Thyroid gland (tissue), 4 donors: ENCODE measurements at regions not wholly inside any gene's neighbourhood (a gene's known extent, or its start where the extent isn't known, plus 50 kb on each side); places are given as distances from the start of the nearest gene placed in this dataset. TPM values are rescaled to one million over a fixed set of nuclear protein-coding genes. Genes with fewer than 3 reads are reported as not detected.
"Not testable (repeated sequence)": the region's sequence is repeated elsewhere in the genome, so short reads cannot be mapped to it uniquely, and the experiment has no call there.

ENCODE experiments used
- DNase-seq, 2 donors: peaks; one replicate each; pipeline ENCODE4 v3.0.0-alpha.2; 2019
- H3K27ac ChIP-seq, 3 donors: fragments of 200-600 bp; sonication (generic); 1 replicate in 2 of 3; 2 replicates in 1 of 3; pipeline ENCODE4 v1.5.1; 2016 to 2019; ENCODE audit warnings: mild to moderate bottlenecking in 1 of 3, moderate library complexity in 1 of 3
- H3K27me3 ChIP-seq: fragments of 200-600 bp; sonication (generic); one replicate; pipeline ENCODE4 v1.5.1; 2019
- H3K36me3 ChIP-seq, 2 donors: fragments of 200-600 bp; sonication (generic); one replicate each; pipeline ENCODE4 v1.5.1; 2016 to 2019
- H3K4me1 ChIP-seq, 2 donors: fragments of 200-600 bp; sonication (generic); one replicate each; pipeline ENCODE4 v1.5.1; 2017 to 2019
- H3K4me3 ChIP-seq, 3 donors: fragments of 200-600 bp; sonication (generic); replicated peaks in 1 of 3; 1 replicate in 2 of 3; 2 replicates in 1 of 3; pipeline ENCODE4 v1.5.1; 2016; ENCODE audit warnings: mild to moderate bottlenecking in 1 of 3
- H3K9me3 ChIP-seq: fragments of 200-600 bp; sonication (generic); one replicate; pipeline ENCODE4 v1.5.1; 2017
- CTCF ChIP-seq, 6 experiments: fragments of 200-600 bp in 3 of 6; fragments of 450-650 bp in 3 of 6; sonication (generic) in 3 of 6; IDR thresholded peaks; one replicate each; pipeline ENCODE4 v1.5.1; 2016 to 2019; ENCODE audit warnings: antibody characterized with exemption in 6 of 6, mild to moderate bottlenecking in 2 of 6, inconsistent platforms in 1 of 6, moderate library complexity in 1 of 6
- POLR2A ChIP-seq, 2 donors: fragments of 450-650 bp; IDR thresholded peaks; one replicate each; pipeline ENCODE4 v1.6.1; 2017; ENCODE audit warnings: antibody characterized with exemption in 2 of 2, mild to moderate bottlenecking in 2 of 2, moderate library complexity in 1 of 2
- WGBS, 2 donors: methylation state at CpG; one replicate each; pipeline ENCODE4 v1.1.5; 2017; 5-methylcytosine and 5-hydroxymethylcytosine counted together
- intact Hi-C: fragments of 100-400 bp; cut with DNase I; formaldehyde crosslinking; loops from one replicate; pipeline ENCODE4 v1.15.1; 2023
- microRNA-seq: library from miRNA; unstranded; fragments of <30 nt; microRNA quantifications from one replicate; pipeline ENCODE4, GENCODE V29; 2016
- small RNA-seq: library from RNA; depleted of rRNA; stranded (forward); fragments of <200 nt; gene quantifications from one replicate; pipeline ENCODE3, GENCODE V24; 2016

- DNase-seq: peak in 1 of 2 donors; percentile 30
- intact Hi-C loops: not testable (repeated sequence)
Observed at GRCh38 chr3:75604286-75604934, 59.7 kb upstream of the FRG2C start.

GRCh38 chr3:75607996-75608395 lies 56.1 kb upstream of the FRG2C start:
- DNase-seq, H3K9me3 ChIP-seq, intact Hi-C loops, H3K4me3 ChIP-seq, H3K36me3 ChIP-seq, H3K27ac ChIP-seq, H3K4me1 ChIP-seq, H3K27me3 ChIP-seq: not testable (repeated sequence)
- WGBS, 2 donors: 62 to 73% methylated on average over 9 of the region's 9 CpGs

More at GRCh38 chr3:75604286-75604934, 59.7 kb upstream of the FRG2C start:
- 67 to 72% methylated on average over 13 to 14 of the region's 14 CpGs for WGBS, 2 donors
- not testable (repeated sequence) for H3K4me3 ChIP-seq, H3K36me3 ChIP-seq, H3K27ac ChIP-seq, H3K4me1 ChIP-seq, H3K9me3 ChIP-seq, H3K27me3 ChIP-seq
- TF ChIP-seq CTCF (IDR thresholded peaks at IDR 0.05): peak in 2 of 6 experiments; percentile 3 to 31

- intact Hi-C loops, H3K4me1 ChIP-seq, H3K27me3 ChIP-seq, H3K4me3 ChIP-seq, H3K9me3 ChIP-seq, H3K36me3 ChIP-seq, H3K27ac ChIP-seq, DNase-seq: not testable (repeated sequence)
- WGBS, 2 donors: 38 to 41% methylated on average over 4 to 6 of the region's 26 CpGs
Observed at GRCh38 chr3:75609598-75609997, 54.5 kb upstream of the FRG2C start.

GRCh38 chr3:75610773-75611172 lies 53.4 kb upstream of the FRG2C start:
- Histone ChIP-seq H3K9me3 (no peaks in the 10 kb centered on the region), H3K4me3 (no peak overlapping the region), H3K27me3 (no peaks in the 10 kb centered on the region), H3K27ac (no peak overlapping the region), H3K4me1 (no peaks in the 10 kb centered on the region), H3K36me3 (no peaks in the 10 kb centered on the region)
- TF ChIP-seq POLR2A (IDR thresholded peaks at IDR 0.05) (no peak), CTCF (IDR thresholded peaks at IDR 0.05) (no peak)
- intact Hi-C loops: no loop called here
- WGBS, 2 donors: 83 to 86% methylated on average over 2 of the region's 2 CpGs
- no peak for DNase-seq

- H3K9me3 ChIP-seq, intact Hi-C loops, H3K36me3 ChIP-seq, H3K4me3 ChIP-seq, H3K27ac ChIP-seq, H3K27me3 ChIP-seq, H3K4me1 ChIP-seq, DNase-seq: not testable (repeated sequence)
- 61 to 62% methylated on average over 20 to 22 of the region's 25 CpGs for WGBS, 2 donors
Observed at GRCh38 chr3:75611724-75612460, 52.2 kb upstream of the FRG2C start.

Small RNAs in the stretch of these regions (microRNA-seq; reads per million reads assigned to microRNA genes)
- gene MIR4444-2: not detected

Small RNAs in the stretch of these regions (small RNA-seq; reads per million reads assigned to genes)
- gene AC139453.1: not detected
- not detected for gene LSP1P2
- not detected for gene MIR4444-2
- not detected for gene RN7SL294P
- gene SNRPCP10: not detected
